IMR-90 (cell line): ENCODE measurements at regions not wholly inside any gene's neighbourhood (a gene's known extent, or its start where the extent isn't known, plus 50 kb on each side); places are given as distances from the start of the nearest gene placed in this dataset.

ENCODE experiments used
- ATAC-seq: fragments of 200-7000 bp; cut with Tn5 transposase; 2 replicates; pipeline ENCODE4 v1.9.1; 2020; ENCODE audit warnings: low read depth, mild to moderate bottlenecking, moderate library complexity
- BruUV-seq: library from RNA; stranded (reverse); fragments of 400-500 nt; replicated peaks from 2 replicates; lab custom pipeline; 2021; lab: Mats Ljungman, UMichigan
- CTCF ChIA-PET: fragments of 300-600 bp; formaldehyde crosslinking; extraction: SDS; loops from one replicate; lab custom pipeline; 2021; ENCODE audit warnings: antibody characterized with exemption; lab: Yijun Ruan, JAX
- POLR2A ChIA-PET: fragments of 300-600 bp; sonication (Branson Sonifier 250); formaldehyde crosslinking; loops from one replicate; lab custom pipeline; 2022; ENCODE audit warnings: antibody characterized with exemption; ENCODE audit not compliant: unreplicated experiment; lab: Charles Lee
- DNase-seq: peaks from one replicate; pipeline ENCODE4 v3.0.0; 2013
- H2AFZ ChIP-seq: replicated peaks from 2 replicates; pipeline ENCODE3; 2013; ENCODE audit warnings: low read length, mild to moderate bottlenecking; ENCODE audit not compliant: poor library complexity
- H2AK5ac ChIP-seq: 2 replicates; pipeline ENCODE4 v1.6.1; 2013; ENCODE audit warnings: low read depth, low read length, inconsistent platforms
- H2AK9ac ChIP-seq: replicated peaks from 2 replicates; pipeline ENCODE3; 2013; ENCODE audit warnings: mild to moderate bottlenecking, low read depth, low read length, moderate library complexity; ENCODE audit not compliant: poor library complexity
- H2BK120ac ChIP-seq: 2 replicates; pipeline ENCODE4 v1.6.1; 2013; ENCODE audit warnings: low read depth, low read length, inconsistent platforms
- H2BK15ac ChIP-seq: 3 replicates; pipeline ENCODE4 v1.6.1; 2013; ENCODE audit warnings: low read depth, low read length, inconsistent platforms
- H2BK20ac ChIP-seq: 2 replicates; pipeline ENCODE4 v1.6.1; 2013; ENCODE audit warnings: low read depth, mild to moderate bottlenecking, inconsistent platforms, low read length, moderate library complexity
- H2BK5ac ChIP-seq: 2 replicates; pipeline ENCODE4 v1.6.1; 2013; ENCODE audit warnings: mild to moderate bottlenecking, low read depth, low read length, inconsistent platforms; ENCODE audit not compliant: poor library complexity, severe bottlenecking
- H3K14ac ChIP-seq: replicated peaks from 2 replicates; pipeline ENCODE4 v1.6.1; 2013; ENCODE audit warnings: low read depth, low read length, inconsistent platforms
- H3K18ac ChIP-seq: 2 replicates; pipeline ENCODE4 v1.6.1; 2013; ENCODE audit warnings: low read depth, low read length, control low read depth
- H3K23ac ChIP-seq: 2 replicates; pipeline ENCODE4 v1.6.1; 2013; ENCODE audit warnings: low read depth, low read length, inconsistent platforms
- H3K27ac ChIP-seq: 2 replicates; pipeline ENCODE4 v1.5.1; 2013; ENCODE audit warnings: mild to moderate bottlenecking, control low read depth, low read length; ENCODE audit not compliant: insufficient read depth
- H3K27me3 ChIP-seq: 2 replicates; pipeline ENCODE4 v1.6.1; 2013; ENCODE audit warnings: low read length; ENCODE audit not compliant: control insufficient read depth, insufficient read depth
- H3K36me3 ChIP-seq: 2 replicates; pipeline ENCODE4 v1.6.1; 2013; ENCODE audit warnings: low read length, mixed read lengths; ENCODE audit not compliant: control insufficient read depth, insufficient read depth
- H3K4ac ChIP-seq: 2 replicates; pipeline ENCODE4 v1.6.1; 2013; ENCODE audit warnings: low read depth, low read length, inconsistent platforms
- H3K4me1 ChIP-seq: 2 replicates; pipeline ENCODE4 v1.6.1; 2013; ENCODE audit warnings: low read length, mixed read lengths; ENCODE audit not compliant: control insufficient read depth, insufficient read depth
- H3K4me2 ChIP-seq: 2 replicates; pipeline ENCODE4 v1.6.1; 2013; ENCODE audit warnings: low read depth, mild to moderate bottlenecking, control low read depth, low read length, moderate library complexity
- H3K4me3 ChIP-seq: 2 replicates; pipeline ENCODE4 v1.5.1; 2013; ENCODE audit warnings: low read depth, mild to moderate bottlenecking, control low read depth, low read length, moderate library complexity; ENCODE audit not compliant: insufficient read depth
- H3K56ac ChIP-seq: 2 replicates; pipeline ENCODE4 v1.6.1; 2013; ENCODE audit warnings: low read length, inconsistent platforms; ENCODE audit not compliant: insufficient read depth; ENCODE audit errors: extremely low read depth
- H3K79me1 ChIP-seq, 2 experiments: 2 replicates each; pipeline ENCODE4 v1.6.1; 2013; ENCODE audit warnings: low read length in 2 of 2, inconsistent platforms in 1 of 2, low read depth in 1 of 2
- H3K9ac ChIP-seq: 2 replicates; pipeline ENCODE4 v1.6.1; 2013; ENCODE audit warnings: low read depth, low read length, control low read depth
- H3K9me1 ChIP-seq: 2 replicates; pipeline ENCODE4 v1.6.1; 2013; ENCODE audit warnings: low read length, inconsistent platforms; ENCODE audit not compliant: insufficient read depth
- H3K9me3 ChIP-seq: 2 replicates; pipeline ENCODE4 v1.6.1; 2013; ENCODE audit warnings: low read length; ENCODE audit not compliant: control insufficient read depth, insufficient read depth
- H4K20me1 ChIP-seq: 2 replicates; pipeline ENCODE4 v1.6.1; 2013; ENCODE audit warnings: low read length, inconsistent platforms; ENCODE audit not compliant: insufficient read depth
- H4K5ac ChIP-seq: 2 replicates; pipeline ENCODE4 v1.6.1; 2013; ENCODE audit warnings: mild to moderate bottlenecking, low read depth, low read length, control low read depth
- H4K8ac ChIP-seq, 2 experiments: 2 replicates each; pipeline ENCODE4 v1.6.1; 2013; ENCODE audit warnings: low read depth in 2 of 2, low read length in 2 of 2, control low read depth in 1 of 2, inconsistent platforms in 1 of 2
- H4K91ac ChIP-seq: 2 replicates; pipeline ENCODE4 v1.6.1; 2013; ENCODE audit warnings: low read depth, low read length, inconsistent platforms; ENCODE audit not compliant: insufficient read depth
- MAFK ChIP-seq: IDR thresholded peaks from 2 replicates; pipeline ENCODE4 v1.6.1; 2012; ENCODE audit warnings: low read depth, low read length, improper control_type of control experiment
- RFX5 ChIP-seq: IDR thresholded peaks from 2 replicates; pipeline ENCODE4 v1.8.0; 2012; ENCODE audit warnings: low read depth, mild to moderate bottlenecking, low read length, moderate library complexity
- WGBS, 2 experiments: methylation state at CpG; one replicate each; pipeline versions ENCODE4 v1.1.5 to v1.1.7; 2013; ENCODE audit warnings: missing lambda C conversion rate in 2 of 2; ENCODE audit not compliant: insufficient read length in 1 of 2; ENCODE audit errors: extremely low coverage in 2 of 2; 5-methylcytosine and 5-hydroxymethylcytosine counted together
- dilution Hi-C: fragments of 300-500 bp; cut with HindIII; formaldehyde crosslinking; loops from one replicate; pipeline ENCODE4 v1.14.3; 2018; ENCODE audit warnings: low sequenced_read_pairs; ENCODE audit not compliant: unreplicated experiment
- in situ Hi-C: fragments of 300-500 bp; cut with MboI; formaldehyde crosslinking; loops from 3 replicates; pipeline ENCODE4 v1.14.3; 2019; ENCODE audit warnings: low sequenced_read_pairs, inconsistent platforms, mixed read lengths
- intact Hi-C: fragments of 100-400 bp; cut with micrococcal nuclease; formaldehyde crosslinking; loops from 2 replicates; pipeline ENCODE4 v1.10.0; 2022
- TF ChIP-seq, protein P1 (sequence below): fragments of 150-350 bp; IDR thresholded peaks from 2 replicates; pipeline ENCODE4 v1.6.1; 2016; ENCODE audit warnings: low read depth, mild to moderate bottlenecking, low read length, moderate library complexity, borderline replicate concordance
- TF ChIP-seq, protein P2 (sequence below): conservative IDR thresholded peaks from 2 replicates; pipeline ENCODE4 v1.5.1; 2012; ENCODE audit warnings: mild to moderate bottlenecking, low read depth, low read length, improper control_type of control experiment

DNA sequence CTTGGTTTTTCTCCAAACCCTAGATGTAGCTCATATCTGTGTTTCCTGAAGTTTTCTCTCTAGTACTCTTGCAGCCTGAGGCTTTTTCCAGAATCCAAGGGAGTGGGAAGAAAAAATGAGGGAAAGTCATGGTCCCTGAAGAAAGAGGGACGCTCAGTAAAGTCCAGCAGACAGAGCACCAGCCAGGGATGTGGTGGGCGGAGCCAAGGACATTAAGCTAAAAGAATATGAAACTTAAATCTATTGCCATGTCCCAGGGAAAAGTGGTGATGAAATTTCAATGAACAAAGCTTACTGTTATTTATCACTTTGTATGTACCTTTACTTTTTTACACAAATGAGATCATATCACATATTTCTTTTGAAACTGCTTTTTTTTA is 430.2 kb downstream of the USP25 start:
- Histone ChIP-seq H4K91ac (no peak overlapping the region), H3K4me2 (no peak overlapping the region), H3K4me1 (peaks cover 3% of the 10 kb centered on the region; the same call in 1 of the 2 replicates), H3K4me3 (no peak overlapping the region), H3K9me1 (no peaks in the 10 kb centered on the region), H3K14ac (no peak overlapping the region), H3K4ac (no peak overlapping the region), H2AK5ac (no peak overlapping the region), H2BK5ac (no peak overlapping the region), H2BK20ac (no peak overlapping the region), H2BK15ac (no peak overlapping the region), H3K36me3 (no peaks in the 10 kb centered on the region), H2BK120ac (no peak overlapping the region), H3K27me3 (no peaks in the 10 kb centered on the region), H3K27ac (no peak overlapping the region), H2AK9ac (no peak overlapping the region), H4K20me1 (no peaks in the 10 kb centered on the region), H3K9ac (no peak overlapping the region), H3K56ac (no peak overlapping the region), H3K23ac (no peak overlapping the region), H3K9me3 (no peaks in the 10 kb centered on the region), H3K79me1 (no peaks in the 10 kb centered on the region), H4K8ac (no peak overlapping the region), H4K5ac (0 out of 2 replicates have a peak overlapping the region, but pooled peaks have one; percentile 44), H2AFZ (no peak overlapping the region), H3K18ac (no peak overlapping the region)
- ChIA-PET POLR2A (no interaction called here), CTCF (no interaction called here)
- WGBS, 2 experiments, result no CpG with 5 or more reads among the region's 2 CpGs
- TF ChIP-seq MAFK (no peak), RFX5 (no peak)
- TF ChIP-seq, protein P1, sequence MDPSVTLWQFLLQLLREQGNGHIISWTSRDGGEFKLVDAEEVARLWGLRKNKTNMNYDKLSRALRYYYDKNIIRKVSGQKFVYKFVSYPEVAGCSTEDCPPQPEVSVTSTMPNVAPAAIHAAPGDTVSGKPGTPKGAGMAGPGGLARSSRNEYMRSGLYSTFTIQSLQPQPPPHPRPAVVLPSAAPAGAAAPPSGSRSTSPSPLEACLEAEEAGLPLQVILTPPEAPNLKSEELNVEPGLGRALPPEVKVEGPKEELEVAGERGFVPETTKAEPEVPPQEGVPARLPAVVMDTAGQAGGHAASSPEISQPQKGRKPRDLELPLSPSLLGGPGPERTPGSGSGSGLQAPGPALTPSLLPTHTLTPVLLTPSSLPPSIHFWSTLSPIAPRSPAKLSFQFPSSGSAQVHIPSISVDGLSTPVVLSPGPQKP, result no peak
- TF ChIP-seq, protein P2, sequence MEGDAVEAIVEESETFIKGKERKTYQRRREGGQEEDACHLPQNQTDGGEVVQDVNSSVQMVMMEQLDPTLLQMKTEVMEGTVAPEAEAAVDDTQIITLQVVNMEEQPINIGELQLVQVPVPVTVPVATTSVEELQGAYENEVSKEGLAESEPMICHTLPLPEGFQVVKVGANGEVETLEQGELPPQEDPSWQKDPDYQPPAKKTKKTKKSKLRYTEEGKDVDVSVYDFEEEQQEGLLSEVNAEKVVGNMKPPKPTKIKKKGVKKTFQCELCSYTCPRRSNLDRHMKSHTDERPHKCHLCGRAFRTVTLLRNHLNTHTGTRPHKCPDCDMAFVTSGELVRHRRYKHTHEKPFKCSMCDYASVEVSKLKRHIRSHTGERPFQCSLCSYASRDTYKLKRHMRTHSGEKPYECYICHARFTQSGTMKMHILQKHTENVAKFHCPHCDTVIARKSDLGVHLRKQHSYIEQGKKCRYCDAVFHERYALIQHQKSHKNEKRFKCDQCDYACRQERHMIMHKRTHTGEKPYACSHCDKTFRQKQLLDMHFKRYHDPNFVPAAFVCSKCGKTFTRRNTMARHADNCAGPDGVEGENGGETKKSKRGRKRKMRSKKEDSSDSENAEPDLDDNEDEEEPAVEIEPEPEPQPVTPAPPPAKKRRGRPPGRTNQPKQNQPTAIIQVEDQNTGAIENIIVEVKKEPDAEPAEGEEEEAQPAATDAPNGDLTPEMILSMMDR, result no peak
- in situ Hi-C loops (no loop called here), intact Hi-C loops (no loop called here), dilution Hi-C loops (no loop called here)
- ATAC-seq, result no peak
- no TSS peak for BruUV-seq
- no peak for DNase-seq
